PC-3 (cell line): ENCODE measurements at regions not wholly inside any gene's neighbourhood (a gene's known extent, or its start where the extent isn't known, plus 50 kb on each side); places are given as distances from the start of the nearest gene placed in this dataset.

Experiments
- ATAC-seq: fragments of 200-7000 bp; cut with Tn5 transposase; 2 replicates; pipeline ENCODE4 v1.9.1; 2020; ENCODE audit warnings: mild to moderate bottlenecking, moderate library complexity
- BruUV-seq: library from RNA; stranded (reverse); fragments of 400-500 nt; replicated peaks from 2 replicates; lab custom pipeline; 2021; lab: Mats Ljungman, UMichigan
- CTCF ChIA-PET: fragments of 300-600 bp; sonication (Branson Sonifier 250); formaldehyde crosslinking; loops from one replicate; lab custom pipeline; 2022; ENCODE audit warnings: antibody characterized with exemption; lab: Charles Lee
- POLR2A ChIA-PET: fragments of 300-600 bp; sonication (Branson Sonifier 250); formaldehyde crosslinking; loops from one replicate; lab custom pipeline; 2022; ENCODE audit warnings: antibody characterized with exemption; ENCODE audit not compliant: unreplicated experiment; lab: Charles Lee
- DNase-seq: peaks from one replicate; pipeline ENCODE4 v3.0.0-alpha.2; 2015
- H2AFZ ChIP-seq: fragments of 300-600 bp; sonication (generic); 2 replicates; pipeline ENCODE4 v1.6.0; 2016; ENCODE audit warnings: antibody characterized with exemption, low read length
- H3F3A ChIP-seq: fragments of 300-600 bp; sonication (generic); one replicate; pipeline ENCODE4 v1.6.0; 2017; ENCODE audit warnings: antibody characterized with exemption, low read length, control low read depth, mild to moderate bottlenecking; ENCODE audit not compliant: unreplicated experiment
- H3K27ac ChIP-seq: fragments of 300-600 bp; sonication (generic); 2 replicates; pipeline ENCODE4 v1.5.1; 2016; ENCODE audit warnings: mild to moderate bottlenecking, low read length
- H3K27me3 ChIP-seq: fragments of 300-600 bp; sonication (generic); 2 replicates; pipeline ENCODE4 v1.6.1; 2016; ENCODE audit warnings: low read length, mixed read lengths
- H3K36me3 ChIP-seq: fragments of 300-600 bp; sonication (generic); 2 replicates; pipeline ENCODE4 v1.6.1; 2016; ENCODE audit warnings: low read depth, mixed run types, low read length, mixed read lengths
- H3K4me1 ChIP-seq: fragments of 300-600 bp; sonication (generic); 2 replicates; pipeline ENCODE4 v1.5.1; 2016; ENCODE audit warnings: low read length; ENCODE audit not compliant: insufficient read depth
- H3K4me2 ChIP-seq: fragments of 300-600 bp; sonication (generic); 2 replicates; pipeline ENCODE4 v1.6.0; 2016; ENCODE audit warnings: low read length
- H3K4me3 ChIP-seq: fragments of 300-600 bp; sonication (generic); 2 replicates; pipeline ENCODE4 v1.5.1; 2016; ENCODE audit warnings: mild to moderate bottlenecking, low read length, mixed read lengths
- H3K79me2 ChIP-seq: fragments of 300-600 bp; sonication (generic); 2 replicates; pipeline ENCODE4 v1.6.1; 2017; ENCODE audit warnings: low read length, mixed read lengths
- H3K9ac ChIP-seq: fragments of 300-600 bp; sonication (generic); 2 replicates; pipeline ENCODE4 v1.6.0; 2016; ENCODE audit warnings: mild to moderate bottlenecking, low read length
- H3K9me2 ChIP-seq: fragments of 300-600 bp; sonication (generic); replicated peaks from 2 replicates; pipeline ENCODE4 v1.6.1; 2016; ENCODE audit warnings: mixed run types, low read length, mixed read lengths
- H3K9me3 ChIP-seq: fragments of 300-600 bp; sonication (generic); 2 replicates; pipeline ENCODE4 v1.6.1; 2016; ENCODE audit warnings: low read length, mixed read lengths
- H4K20me1 ChIP-seq: fragments of 300-600 bp; sonication (generic); 2 replicates; pipeline ENCODE4 v1.6.1; 2016; ENCODE audit warnings: low read length, mixed read lengths
- CTCF ChIP-seq: fragments of 300-600 bp; sonication (generic); conservative IDR thresholded peaks from 2 replicates; pipeline ENCODE4 v1.5.1; 2017; ENCODE audit warnings: antibody characterized with exemption, low read depth, mild to moderate bottlenecking, low read length
- EZH2 ChIP-seq: fragments of 300-600 bp; sonication (generic); IDR thresholded peaks from one replicate; pipeline ENCODE4 v1.6.1; 2017; ENCODE audit warnings: antibody characterized with exemption, mild to moderate bottlenecking, low read length; ENCODE audit not compliant: unreplicated experiment
- EZH2phosphoT487 ChIP-seq: fragments of 300-600 bp; sonication (generic); IDR thresholded peaks from 2 replicates; pipeline ENCODE4 v1.6.1; 2018; ENCODE audit warnings: mild to moderate bottlenecking, antibody characterized with exemption, low read length, borderline replicate concordance
- intact Hi-C: fragments of 100-400 bp; cut with micrococcal nuclease; formaldehyde crosslinking; loops from 2 replicates; pipeline ENCODE4 v1.9.0; 2023

GRCh38 chr1:73411479-73411878 is 786.5 kb downstream of the LRRIQ3 start:
- intact Hi-C loops = no loop called here
- no TSS peak for BruUV-seq
- H4K20me1 ChIP-seq = no peaks in the 10 kb centered on the region

DNA sequence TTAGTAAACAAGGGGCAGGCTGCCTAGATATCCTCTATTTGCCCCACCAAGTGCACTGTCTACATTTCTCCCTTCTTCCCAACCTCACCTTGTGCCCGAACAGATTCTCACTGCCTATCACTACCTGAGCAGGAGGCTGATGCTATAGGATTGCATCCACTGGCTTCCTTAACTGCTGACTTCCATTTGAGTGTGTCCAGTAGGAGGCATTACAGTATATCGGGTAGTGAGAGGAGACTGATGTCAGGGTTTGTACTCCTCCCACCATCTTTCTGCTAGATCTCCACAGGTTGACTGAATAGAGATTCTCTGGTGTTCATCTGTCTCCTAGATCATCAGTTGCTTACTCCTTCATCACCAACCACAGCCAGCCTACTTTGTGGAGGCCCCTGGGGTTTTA is 796.3 kb downstream of the LRRIQ3 start:
- H3F3A ChIP-seq = no peaks in the 10 kb centered on the region
- H3K4me1 ChIP-seq = no peaks in the 10 kb centered on the region
- no peaks in the 10 kb centered on the region for H3K36me3 ChIP-seq
- H3K27me3 ChIP-seq = peaks cover 5% of the 10 kb centered on the region; the same call in 1 of the 2 replicates
- H3K79me2 ChIP-seq = no peaks in the 10 kb centered on the region
- no peak for ATAC-seq
- no peak overlapping the region for H3K9ac ChIP-seq
- H3K27ac ChIP-seq = no peak overlapping the region
- no peaks in the 10 kb centered on the region for H3K9me2 ChIP-seq
- CTCF ChIA-PET = no interaction called here
- no peak overlapping the region for H3K4me2 ChIP-seq
- H4K20me1 ChIP-seq = no peaks in the 10 kb centered on the region
- intact Hi-C loops = no loop called here
- peak; percentile 30; the same call in 1 of the 2 replicates for TF ChIP-seq CTCF
- TF ChIP-seq EZH2phosphoT487 = no peak
- POLR2A ChIA-PET = no interaction called here
- BruUV-seq = no TSS peak
- DNase-seq = peak; percentile 16
- H3K9me3 ChIP-seq = no peaks in the 10 kb centered on the region
- H2AFZ ChIP-seq = no peak overlapping the region
- no peak overlapping the region for H3K4me3 ChIP-seq

More at GRCh38 chr1:73411479-73411878, 786.5 kb downstream of the LRRIQ3 start:
- Histone ChIP-seq H3K9me2 (no peaks in the 10 kb centered on the region), H3K79me2 (no peaks in the 10 kb centered on the region), H3K9me3 (no peaks in the 10 kb centered on the region), H3K4me2 (no peak overlapping the region), H3K36me3 (no peaks in the 10 kb centered on the region), H3K27me3 (peaks cover 7% of the 10 kb centered on the region; the same call in 1 of the 2 replicates), H3F3A (no peaks in the 10 kb centered on the region), H2AFZ (no peak overlapping the region), H3K9ac (no peak overlapping the region), H3K27ac (no peak overlapping the region), H3K4me3 (no peak overlapping the region), H3K4me1 (no peaks in the 10 kb centered on the region)
- ChIA-PET POLR2A (no interaction called here), CTCF (no interaction called here)
- DNase-seq = no peak
- TF ChIP-seq EZH2 (no peak), CTCF (no peak), EZH2phosphoT487 (no peak)
- ATAC-seq = no peak

DNA sequence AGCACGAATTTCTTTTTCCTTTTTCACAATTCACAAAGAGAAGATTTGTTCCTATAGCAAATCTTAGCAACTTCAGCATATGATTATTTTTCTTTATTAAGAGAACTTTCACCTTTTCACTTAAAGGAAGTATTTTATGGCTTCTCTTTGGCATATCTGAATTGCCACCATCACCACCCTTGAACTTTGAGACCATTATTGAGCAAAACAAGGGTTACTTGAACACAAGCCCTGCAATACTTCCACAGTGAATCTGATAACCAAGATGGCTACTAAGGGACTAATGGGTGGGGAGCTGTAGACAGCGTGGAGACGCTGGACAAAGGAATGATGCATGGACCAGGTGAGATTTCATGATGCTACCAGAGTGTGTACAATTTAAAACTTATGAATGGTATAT is 815.0 kb downstream of the LRRIQ3 start:
- CTCF ChIA-PET = no interaction called here
- Histone ChIP-seq H3K9me3 (no peaks in the 10 kb centered on the region), H3K9ac (no peak overlapping the region), H3K27me3 (no peaks in the 10 kb centered on the region), H3K36me3 (no peaks in the 10 kb centered on the region), H3K4me2 (no peak overlapping the region), H3K9me2 (no peaks in the 10 kb centered on the region), H4K20me1 (no peaks in the 10 kb centered on the region), H3K79me2 (no peaks in the 10 kb centered on the region), H3K4me3 (no peak overlapping the region), H3K4me1 (no peaks in the 10 kb centered on the region), H3F3A (no peaks in the 10 kb centered on the region), H3K27ac (no peak overlapping the region), H2AFZ (no peak overlapping the region)
- POLR2A ChIA-PET = no interaction called here
- DNase-seq = no peak
- ATAC-seq = no peak
- intact Hi-C loops = no loop called here
- TF ChIP-seq EZH2 = no peak
- no peak for TF ChIP-seq EZH2phosphoT487
- no peak for TF ChIP-seq CTCF
- no TSS peak for BruUV-seq
